Endothelial cell of umbilical vein (primary cell): ENCODE measurements at regions not wholly inside any gene's neighbourhood (a gene's known extent, or its start where the extent isn't known, plus 50 kb on each side); places are given as distances from the start of the nearest gene placed in this dataset.

Source experiments
- BruUV-seq: library from RNA; stranded (reverse); fragments of 400-500 nt; replicated peaks from 2 replicates; lab custom pipeline; 2021; lab: Mats Ljungman, UMichigan
- CTCF ChIA-PET: fragments of 300-600, 350-600 bp; sonication (Branson Sonifier 250); formaldehyde crosslinking; loops from one replicate; lab custom pipeline; 2021; ENCODE audit warnings: antibody characterized with exemption, inconsistent platforms; lab: Charles Lee
- POLR2A ChIA-PET: fragments of 300-600, 350-600 bp; sonication (Branson Sonifier 250); formaldehyde crosslinking; loops from one replicate; lab custom pipeline; 2021; ENCODE audit warnings: antibody characterized with exemption, inconsistent platforms; lab: Charles Lee
- DNase-seq: peaks from one replicate; pipeline ENCODE4 v3.0.0-alpha.2; 2011; ENCODE audit warnings: low read depth, low spot score
- FAIRE-seq: peaks from 2 replicates; lab custom pipeline; 2011; peaks lifted over from hg19 to GRCh38; lab: Jason Lieb, UNC
- H2AFZ ChIP-seq: 2 replicates; pipeline ENCODE4 v1.6.0; 2012; ENCODE audit warnings: low read depth, low read length, control low read depth, inconsistent platforms
- H3K27ac ChIP-seq: 2 replicates; pipeline ENCODE4 v1.5.1; 2011; ENCODE audit warnings: low read depth, mild to moderate bottlenecking, control low read depth, low read length, moderate library complexity; ENCODE audit not compliant: insufficient read depth
- H3K27me3 ChIP-seq, 2 experiments: 2 replicates each; pipeline versions ENCODE4 v1.6.0 to v1.6.1; 2011; ENCODE audit warnings: low read length in 2 of 2, mixed read lengths in 1 of 2; ENCODE audit not compliant: control insufficient read depth in 2 of 2, insufficient read depth in 2 of 2
- H3K36me3 ChIP-seq, 2 experiments: 2 replicates in 1 of 2; 3 replicates in 1 of 2; pipeline ENCODE4 v1.5.1; 2011; ENCODE audit warnings: low read length in 2 of 2, mild to moderate bottlenecking in 1 of 2, moderate library complexity in 1 of 2; ENCODE audit not compliant: control insufficient read depth in 2 of 2, insufficient read depth in 2 of 2; ENCODE audit errors: extremely low read depth in 1 of 2
- H3K4me1 ChIP-seq: 3 replicates; pipeline ENCODE4 v1.5.1; 2011; ENCODE audit warnings: mild to moderate bottlenecking, low read length; ENCODE audit not compliant: control insufficient read depth, insufficient read depth; ENCODE audit errors: extremely low read depth
- H3K4me2 ChIP-seq: 2 replicates; pipeline ENCODE4 v1.6.1; 2011; ENCODE audit warnings: low read length, control low read depth, mixed read lengths; ENCODE audit not compliant: insufficient read depth
- H3K4me3 ChIP-seq, 3 experiments: fragments of 200-600 bp in 1 of 3; sonication (generic), shearing (Covaris generic) in 1 of 3; replicated peaks in 1 of 3; 2 replicates each; pipeline ENCODE4 v1.5.1; 2011 to 2016; ENCODE audit warnings: control low read depth in 3 of 3, low read length in 3 of 3, mild to moderate bottlenecking in 2 of 3, inconsistent platforms in 1 of 3, low read depth in 1 of 3, moderate library complexity in 1 of 3; ENCODE audit not compliant: insufficient read depth in 1 of 3
- H3K79me2 ChIP-seq: 2 replicates; pipeline ENCODE4 v1.6.0; 2012; ENCODE audit warnings: low read length, inconsistent platforms; ENCODE audit not compliant: control insufficient read depth, insufficient read depth
- H3K9ac ChIP-seq: replicated peaks from 2 replicates; pipeline ENCODE3; 2011; ENCODE audit warnings: low read length, control low read depth; ENCODE audit not compliant: insufficient read depth; ENCODE audit errors: extremely low read depth
- H3K9me1 ChIP-seq: replicated peaks from 3 replicates; pipeline ENCODE4 v1.6.0; 2011; ENCODE audit warnings: mild to moderate bottlenecking, low read length; ENCODE audit not compliant: control insufficient read depth, insufficient read depth; ENCODE audit errors: extremely low read depth
- H3K9me3 ChIP-seq: replicated peaks from 2 replicates; pipeline ENCODE4 v1.5.1; 2012; ENCODE audit warnings: low read length, inconsistent platforms; ENCODE audit not compliant: control insufficient read depth, insufficient read depth
- H4K20me1 ChIP-seq: replicated peaks from 2 replicates; pipeline ENCODE3; 2011; ENCODE audit warnings: mild to moderate bottlenecking, low read length; ENCODE audit not compliant: control insufficient read depth, insufficient read depth; ENCODE audit errors: extremely low read depth
- EZH2 ChIP-seq: IDR thresholded peaks from 2 replicates; pipeline ENCODE4 v1.6.1; 2012; ENCODE audit warnings: borderline replicate concordance, low read depth, mild to moderate bottlenecking, moderate library complexity, low read length, inconsistent platforms; ENCODE audit not compliant: severe bottlenecking
- FOS ChIP-seq: IDR thresholded peaks from 2 replicates; pipeline ENCODE4 v1.6.1; 2011; ENCODE audit warnings: mild to moderate bottlenecking, low read length, moderate library complexity, borderline replicate concordance; ENCODE audit not compliant: insufficient read depth
- GATA2 ChIP-seq: IDR thresholded peaks from 2 replicates; pipeline ENCODE4 v1.7.0; 2011; ENCODE audit warnings: low read depth, mild to moderate bottlenecking, moderate library complexity, mixed read lengths, low read length; ENCODE audit not compliant: insufficient read length, insufficient read depth
- JUN ChIP-seq: IDR thresholded peaks from 2 replicates; pipeline ENCODE4 v1.6.1; 2011; ENCODE audit warnings: borderline replicate concordance, low read depth; ENCODE audit not compliant: insufficient read length, insufficient read depth
- MYC ChIP-seq: IDR thresholded peaks from one replicate; pipeline ENCODE4 v1.6.1; 2011; ENCODE audit warnings: mild to moderate bottlenecking, low read depth, low read length
- POLR2A ChIP-seq: IDR thresholded peaks from 2 replicates; pipeline ENCODE4 v1.6.1; 2012; ENCODE audit warnings: low read depth, mild to moderate bottlenecking, control low read depth, low read length
- POLR2AphosphoS5 ChIP-seq: IDR thresholded peaks from 2 replicates; pipeline ENCODE4 v1.6.1; 2012; ENCODE audit warnings: low read depth, mild to moderate bottlenecking, control low read depth, low read length, moderate library complexity; ENCODE audit not compliant: insufficient read depth
- dilution Hi-C: fragments of 300-500 bp; cut with MboI; formaldehyde crosslinking; loops from one replicate; pipeline ENCODE4 v1.15.0; 2019; ENCODE audit warnings: low sequenced_read_pairs; ENCODE audit not compliant: extremely low pct_ligation_motif_present
- intact Hi-C: fragments of 100-400 bp; cut with micrococcal nuclease; formaldehyde crosslinking; loops from one replicate; pipeline ENCODE4 v1.10.0; 2022
- TF ChIP-seq, protein P1 (sequence below), 2 donors: IDR thresholded peaks; 1 replicate in 1 of 2; 2 replicates in 1 of 2; pipeline ENCODE4 v1.5.1; 2011; ENCODE audit warnings: low read length in 2 of 2, mild to moderate bottlenecking in 2 of 2, moderate library complexity in 2 of 2, control low read depth in 1 of 2, inconsistent platforms in 1 of 2, low read depth in 1 of 2; ENCODE audit not compliant: insufficient read depth in 1 of 2; ENCODE audit errors: extremely low read depth in 1 of 2
- TF ChIP-seq, protein P2 (sequence below): IDR thresholded peaks from 2 replicates; pipeline ENCODE4 v1.6.1; 2011; ENCODE audit not compliant: insufficient read depth, insufficient read length

GRCh38 chr13:79642596-79642995 lies 161.6 kb downstream of the NDFIP2 start:
- Histone ChIP-seq H3K9ac (no peak overlapping the region), H4K20me1 (no peaks in the 10 kb centered on the region), H3K36me3 (no peaks in the 10 kb centered on the region), H3K4me1 (peaks cover 4% of the 10 kb centered on the region), H3K27me3 (no peaks in the 10 kb centered on the region), H3K27ac (no peak overlapping the region), H3K4me2 (no peak overlapping the region), H3K9me1 (no peaks in the 10 kb centered on the region), H2AFZ (no peak overlapping the region), H3K79me2 (no peaks in the 10 kb centered on the region), H3K4me3 (no peak overlapping the region), H3K9me3 (no peaks in the 10 kb centered on the region)
- FAIRE-seq (no peak), DNase-seq (no peak)
- ChIA-PET POLR2A (no interaction called here), CTCF (interaction anchor here (0.7 to 1.3 kb wide), 3 partner anchors 12 to 14 kb away, joined by 3 to 6 read pairs (median 3); no protein-coding TSS in a partner anchor)
- BruUV-seq: no TSS peak
- intact Hi-C loops (no loop called here), dilution Hi-C loops (no loop called here)
- TF ChIP-seq GATA2 (no peak), JUN (no peak), POLR2A (no peak), FOS (no peak), MYC (no peak), POLR2AphosphoS5 (no peak), EZH2 (no peak)
- TF ChIP-seq, protein P1, sequence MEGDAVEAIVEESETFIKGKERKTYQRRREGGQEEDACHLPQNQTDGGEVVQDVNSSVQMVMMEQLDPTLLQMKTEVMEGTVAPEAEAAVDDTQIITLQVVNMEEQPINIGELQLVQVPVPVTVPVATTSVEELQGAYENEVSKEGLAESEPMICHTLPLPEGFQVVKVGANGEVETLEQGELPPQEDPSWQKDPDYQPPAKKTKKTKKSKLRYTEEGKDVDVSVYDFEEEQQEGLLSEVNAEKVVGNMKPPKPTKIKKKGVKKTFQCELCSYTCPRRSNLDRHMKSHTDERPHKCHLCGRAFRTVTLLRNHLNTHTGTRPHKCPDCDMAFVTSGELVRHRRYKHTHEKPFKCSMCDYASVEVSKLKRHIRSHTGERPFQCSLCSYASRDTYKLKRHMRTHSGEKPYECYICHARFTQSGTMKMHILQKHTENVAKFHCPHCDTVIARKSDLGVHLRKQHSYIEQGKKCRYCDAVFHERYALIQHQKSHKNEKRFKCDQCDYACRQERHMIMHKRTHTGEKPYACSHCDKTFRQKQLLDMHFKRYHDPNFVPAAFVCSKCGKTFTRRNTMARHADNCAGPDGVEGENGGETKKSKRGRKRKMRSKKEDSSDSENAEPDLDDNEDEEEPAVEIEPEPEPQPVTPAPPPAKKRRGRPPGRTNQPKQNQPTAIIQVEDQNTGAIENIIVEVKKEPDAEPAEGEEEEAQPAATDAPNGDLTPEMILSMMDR (IDR thresholded peaks at IDR 0.05; ENCODE audit: extremely low read depth in 1 of 2, insufficient read depth in 1 of 2, low read depth in 1 of 2, low read length in 2 of 2): no peak
- TF ChIP-seq, protein P2, sequence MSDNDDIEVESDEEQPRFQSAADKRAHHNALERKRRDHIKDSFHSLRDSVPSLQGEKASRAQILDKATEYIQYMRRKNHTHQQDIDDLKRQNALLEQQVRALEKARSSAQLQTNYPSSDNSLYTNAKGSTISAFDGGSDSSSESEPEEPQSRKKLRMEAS: no peak
